Suprapubic skin (tissue), 3 donors: ENCODE measurements at regions not wholly inside any gene's neighbourhood (a gene's known extent, or its start where the extent isn't known, plus 50 kb on each side); places are given as distances from the start of the nearest gene placed in this dataset.

Experiments used
- POLR2A ChIP-seq, 2 donors: fragments of 450-650 bp; IDR thresholded peaks; one replicate each; pipeline ENCODE4 v1.6.1; 2017; ENCODE audit warnings: antibody characterized with exemption in 2 of 2, mild to moderate bottlenecking in 2 of 2, moderate library complexity in 2 of 2
- TF ChIP-seq, protein P1 (sequence below), 2 donors: fragments of 200-600 bp in 1 of 2; fragments of 450-650 bp in 1 of 2; sonication (generic) in 1 of 2; IDR thresholded peaks; one replicate each; pipeline ENCODE4 v1.5.1; 2016 to 2019; ENCODE audit warnings: antibody characterized with exemption in 2 of 2, mild to moderate bottlenecking in 1 of 2, moderate library complexity in 1 of 2

DNA sequence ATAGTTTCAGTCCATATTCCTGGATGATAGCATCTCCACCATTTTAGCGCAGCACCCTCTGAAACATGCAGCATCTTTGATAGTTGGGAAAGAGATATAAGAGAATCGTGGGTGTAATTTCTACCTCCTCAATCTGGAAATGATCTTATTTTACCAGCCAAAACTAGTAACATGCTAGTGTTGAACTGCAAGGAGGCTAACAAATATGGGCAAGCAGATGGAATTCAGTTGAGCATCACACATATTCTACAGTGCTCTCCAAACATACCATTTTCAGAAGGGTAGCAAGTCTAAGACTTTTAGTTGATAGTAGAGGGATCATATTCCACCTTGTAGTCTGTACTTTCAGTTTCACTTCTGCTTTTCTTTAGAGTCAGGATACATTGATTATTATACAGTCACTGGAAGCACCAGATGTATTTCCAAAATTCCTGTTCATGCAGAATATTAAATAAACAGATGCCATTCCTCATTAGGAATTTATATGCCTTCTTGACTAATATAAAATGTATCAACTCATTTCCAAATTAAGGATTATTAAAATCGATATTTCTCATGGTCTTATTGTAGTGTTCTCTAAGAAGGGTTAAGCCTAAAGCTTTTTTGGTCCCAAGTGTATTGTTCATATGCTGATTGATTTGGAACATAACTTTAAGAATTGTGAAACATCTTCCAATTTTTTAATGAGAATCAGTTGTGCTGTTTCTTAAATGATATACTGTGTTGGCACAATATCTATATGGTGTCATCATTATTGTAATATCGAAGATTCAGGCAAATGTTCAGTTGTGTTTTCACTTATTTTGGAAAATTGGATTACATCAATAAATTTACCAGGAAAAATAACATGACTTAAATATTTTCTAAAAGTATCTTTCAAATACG lies 362.0 kb downstream of the CENPW start:
- TF ChIP-seq POLR2A (IDR thresholded peaks at IDR 0.05): no peak
- TF ChIP-seq, protein P1, sequence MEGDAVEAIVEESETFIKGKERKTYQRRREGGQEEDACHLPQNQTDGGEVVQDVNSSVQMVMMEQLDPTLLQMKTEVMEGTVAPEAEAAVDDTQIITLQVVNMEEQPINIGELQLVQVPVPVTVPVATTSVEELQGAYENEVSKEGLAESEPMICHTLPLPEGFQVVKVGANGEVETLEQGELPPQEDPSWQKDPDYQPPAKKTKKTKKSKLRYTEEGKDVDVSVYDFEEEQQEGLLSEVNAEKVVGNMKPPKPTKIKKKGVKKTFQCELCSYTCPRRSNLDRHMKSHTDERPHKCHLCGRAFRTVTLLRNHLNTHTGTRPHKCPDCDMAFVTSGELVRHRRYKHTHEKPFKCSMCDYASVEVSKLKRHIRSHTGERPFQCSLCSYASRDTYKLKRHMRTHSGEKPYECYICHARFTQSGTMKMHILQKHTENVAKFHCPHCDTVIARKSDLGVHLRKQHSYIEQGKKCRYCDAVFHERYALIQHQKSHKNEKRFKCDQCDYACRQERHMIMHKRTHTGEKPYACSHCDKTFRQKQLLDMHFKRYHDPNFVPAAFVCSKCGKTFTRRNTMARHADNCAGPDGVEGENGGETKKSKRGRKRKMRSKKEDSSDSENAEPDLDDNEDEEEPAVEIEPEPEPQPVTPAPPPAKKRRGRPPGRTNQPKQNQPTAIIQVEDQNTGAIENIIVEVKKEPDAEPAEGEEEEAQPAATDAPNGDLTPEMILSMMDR (IDR thresholded peaks at IDR 0.05): no peak
